Body of pancreas (tissue), 4 donors: ENCODE measurements at regions not wholly inside any gene's neighbourhood (a gene's known extent, or its start where the extent isn't known, plus 50 kb on each side); places are given as distances from the start of the nearest gene placed in this dataset.

ENCODE experiments used
- POLR2A ChIP-seq, 3 donors: fragments of 450-650 bp; IDR thresholded peaks; one replicate each; pipeline ENCODE4 v1.6.1; 2016; ENCODE audit warnings: antibody characterized with exemption in 3 of 3, mild to moderate bottlenecking in 2 of 3
- TF ChIP-seq, protein P1 (sequence below), 7 experiments: fragments of 450-650 bp in 4 of 7; fragments of 200-600 bp in 3 of 7; sonication (generic) in 3 of 7; IDR thresholded peaks; one replicate each; pipeline ENCODE4 v1.5.1; 2016 to 2019; ENCODE audit warnings: antibody characterized with exemption in 7 of 7

DNA sequence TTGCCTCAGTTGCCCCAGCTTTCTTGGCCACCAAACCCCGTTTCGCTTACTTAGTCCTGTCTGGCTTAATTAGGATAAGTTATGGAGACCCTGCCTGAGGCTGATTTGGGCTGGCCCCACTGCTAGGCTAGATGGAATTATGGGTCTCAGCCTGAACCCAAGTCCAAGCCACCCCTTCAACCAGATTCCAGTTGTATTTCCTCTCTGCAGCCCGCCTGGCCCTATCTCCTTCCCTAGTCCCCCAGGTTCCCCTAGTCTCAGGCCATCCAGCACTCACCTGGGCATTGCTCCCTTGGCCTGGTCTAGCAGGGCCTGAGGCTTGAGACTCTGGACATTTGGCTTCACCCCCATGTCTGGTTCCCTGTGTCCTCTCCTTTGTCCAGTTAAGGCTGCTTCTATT, 111.7 kb upstream of the IPO9 start:
- TF ChIP-seq, protein P1, sequence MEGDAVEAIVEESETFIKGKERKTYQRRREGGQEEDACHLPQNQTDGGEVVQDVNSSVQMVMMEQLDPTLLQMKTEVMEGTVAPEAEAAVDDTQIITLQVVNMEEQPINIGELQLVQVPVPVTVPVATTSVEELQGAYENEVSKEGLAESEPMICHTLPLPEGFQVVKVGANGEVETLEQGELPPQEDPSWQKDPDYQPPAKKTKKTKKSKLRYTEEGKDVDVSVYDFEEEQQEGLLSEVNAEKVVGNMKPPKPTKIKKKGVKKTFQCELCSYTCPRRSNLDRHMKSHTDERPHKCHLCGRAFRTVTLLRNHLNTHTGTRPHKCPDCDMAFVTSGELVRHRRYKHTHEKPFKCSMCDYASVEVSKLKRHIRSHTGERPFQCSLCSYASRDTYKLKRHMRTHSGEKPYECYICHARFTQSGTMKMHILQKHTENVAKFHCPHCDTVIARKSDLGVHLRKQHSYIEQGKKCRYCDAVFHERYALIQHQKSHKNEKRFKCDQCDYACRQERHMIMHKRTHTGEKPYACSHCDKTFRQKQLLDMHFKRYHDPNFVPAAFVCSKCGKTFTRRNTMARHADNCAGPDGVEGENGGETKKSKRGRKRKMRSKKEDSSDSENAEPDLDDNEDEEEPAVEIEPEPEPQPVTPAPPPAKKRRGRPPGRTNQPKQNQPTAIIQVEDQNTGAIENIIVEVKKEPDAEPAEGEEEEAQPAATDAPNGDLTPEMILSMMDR (IDR thresholded peaks at IDR 0.05): no peak
- no peak for TF ChIP-seq POLR2A (IDR thresholded peaks at IDR 0.05)
